ENCODE measurements at regions not wholly inside any gene's neighbourhood (a gene's known extent, or its start where the extent isn't known, plus 50 kb on each side); places are given as distances from the start of the nearest gene placed in this dataset.

DNA sequence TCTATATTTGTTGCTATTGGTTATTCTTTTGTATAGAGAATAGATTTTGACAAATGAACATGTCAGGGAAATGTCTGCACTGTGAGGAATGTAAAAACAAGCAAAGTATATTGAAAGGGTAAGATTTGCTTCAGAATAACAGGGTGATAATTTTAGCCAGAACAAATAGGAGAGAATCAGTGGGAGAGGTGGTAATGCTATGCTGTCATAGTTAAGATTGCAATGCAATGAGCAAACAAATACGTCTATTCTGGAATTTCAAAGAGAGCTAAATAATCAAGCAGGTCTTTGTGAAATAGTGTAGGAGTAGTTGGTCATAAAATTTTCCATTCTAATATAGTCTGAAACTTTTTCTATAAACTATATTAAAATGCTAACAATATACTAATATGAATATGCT is 1478.4 kb downstream of the TECRL start:
- intact Hi-C loops (cut with DNase I; ENCODE audit: low total_unique reads), result no loop called here
- TF ChIP-seq, protein P1, sequence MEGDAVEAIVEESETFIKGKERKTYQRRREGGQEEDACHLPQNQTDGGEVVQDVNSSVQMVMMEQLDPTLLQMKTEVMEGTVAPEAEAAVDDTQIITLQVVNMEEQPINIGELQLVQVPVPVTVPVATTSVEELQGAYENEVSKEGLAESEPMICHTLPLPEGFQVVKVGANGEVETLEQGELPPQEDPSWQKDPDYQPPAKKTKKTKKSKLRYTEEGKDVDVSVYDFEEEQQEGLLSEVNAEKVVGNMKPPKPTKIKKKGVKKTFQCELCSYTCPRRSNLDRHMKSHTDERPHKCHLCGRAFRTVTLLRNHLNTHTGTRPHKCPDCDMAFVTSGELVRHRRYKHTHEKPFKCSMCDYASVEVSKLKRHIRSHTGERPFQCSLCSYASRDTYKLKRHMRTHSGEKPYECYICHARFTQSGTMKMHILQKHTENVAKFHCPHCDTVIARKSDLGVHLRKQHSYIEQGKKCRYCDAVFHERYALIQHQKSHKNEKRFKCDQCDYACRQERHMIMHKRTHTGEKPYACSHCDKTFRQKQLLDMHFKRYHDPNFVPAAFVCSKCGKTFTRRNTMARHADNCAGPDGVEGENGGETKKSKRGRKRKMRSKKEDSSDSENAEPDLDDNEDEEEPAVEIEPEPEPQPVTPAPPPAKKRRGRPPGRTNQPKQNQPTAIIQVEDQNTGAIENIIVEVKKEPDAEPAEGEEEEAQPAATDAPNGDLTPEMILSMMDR (IDR thresholded peaks at IDR 0.05 in 8 of 11, conservative IDR thresholded peaks at IDR 0.05 in 3 of 11), result no peak
- TF ChIP-seq POLR2A (IDR thresholded peaks at IDR 0.05) (no peak), POLR2AphosphoS5 (IDR thresholded peaks at IDR 0.05) (no peak)
- H3K9me3 ChIP-seq, result peaks cover 0 to 14% (median 3%) of the 10 kb centered on the region in 8 donors
- H3K36me3 ChIP-seq, result no peaks in the 10 kb centered on the region
- H3K27ac ChIP-seq, result no peak overlapping the region
- no peak overlapping the region for H3K4me3 ChIP-seq
- DNase-seq, result no peak
- H3K4me1 ChIP-seq, result no peaks in the 10 kb centered on the region
- H3K27me3 ChIP-seq (replicated peaks in 1 of 7), result no peaks in the 10 kb centered on the region
- 67 to 70% methylated on average over 1 of the region's 1 CpG; no CpG with 5 or more reads in 3 of the 5 donors for WGBS, 5 donors

DNA sequence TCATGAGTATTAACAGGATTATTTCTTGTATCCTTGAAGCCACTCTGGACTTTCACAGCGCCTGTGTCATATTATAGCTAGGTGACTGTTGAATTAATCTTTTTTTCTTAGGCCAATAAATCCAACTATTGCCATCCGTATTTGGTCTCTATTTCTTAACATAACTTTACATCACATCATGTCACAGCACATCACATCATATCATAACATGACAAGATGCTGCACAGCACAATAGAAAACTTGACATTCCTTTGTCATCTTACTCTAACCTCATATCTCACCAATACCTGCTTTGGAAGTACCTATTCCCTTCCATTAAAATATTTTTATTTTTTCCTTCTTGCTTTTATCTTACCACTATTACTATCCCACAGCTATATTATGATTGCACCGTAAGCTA is 1480.8 kb downstream of the TECRL start:
- no peaks in the 10 kb centered on the region for H3K4me1 ChIP-seq
- H3K36me3 ChIP-seq, result no peaks in the 10 kb centered on the region
- TF ChIP-seq POLR2A (IDR thresholded peaks at IDR 0.05) (no peak), POLR2AphosphoS5 (IDR thresholded peaks at IDR 0.05) (no peak)
- TF ChIP-seq, protein P1 (IDR thresholded peaks at IDR 0.05 in 8 of 11, conservative IDR thresholded peaks at IDR 0.05 in 3 of 11), result no peak
- H3K27ac ChIP-seq, result no peak overlapping the region
- intact Hi-C loops (cut with DNase I; ENCODE audit: low total_unique reads), result no loop called here
- 54 to 72% (median 62%) methylated on average over 3 of the region's 3 CpGs for WGBS, 5 donors
- H3K27me3 ChIP-seq (replicated peaks in 1 of 7), result no peaks in the 10 kb centered on the region
- no peak for DNase-seq
- no peak overlapping the region for H3K4me3 ChIP-seq
- H3K9me3 ChIP-seq, result peaks cover 0 to 11% (median 0%) of the 10 kb centered on the region in 8 donors

DNA sequence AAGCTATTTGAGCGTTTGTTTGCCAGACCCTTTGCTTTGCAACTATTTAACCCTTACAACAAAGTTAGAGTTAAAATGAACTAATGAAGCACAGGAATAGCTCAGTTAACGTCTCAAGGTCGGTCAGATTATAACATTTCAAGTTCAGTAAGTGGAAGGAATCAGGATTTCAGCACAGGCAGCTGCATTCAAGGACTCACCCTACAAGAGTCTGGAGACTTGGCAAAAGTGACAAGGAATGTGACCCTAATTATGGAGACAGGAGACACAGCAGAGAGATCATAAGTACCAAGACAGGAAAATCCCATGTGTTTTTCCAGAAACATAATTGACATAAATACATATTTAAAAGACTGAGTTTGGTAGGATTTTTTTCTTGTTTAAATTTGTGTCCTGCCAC is 1481.7 kb downstream of the TECRL start:
- Histone ChIP-seq H3K27me3 (replicated peaks in 1 of 7) (no peaks in the 10 kb centered on the region), H3K36me3 (no peaks in the 10 kb centered on the region), H3K4me3 (no peak overlapping the region), H3K27ac (no peak overlapping the region), H3K4me1 (no peaks in the 10 kb centered on the region), H3K9me3 (peaks cover 0 to 8% (median 0%) of the 10 kb centered on the region in 8 donors)
- intact Hi-C loops (cut with DNase I; ENCODE audit: low total_unique reads), result no loop called here
- DNase-seq, result no peak
- no peak for TF ChIP-seq POLR2AphosphoS5 (IDR thresholded peaks at IDR 0.05)
- no peak for TF ChIP-seq POLR2A (IDR thresholded peaks at IDR 0.05)
- TF ChIP-seq, protein P1 (IDR thresholded peaks at IDR 0.05 in 8 of 11, conservative IDR thresholded peaks at IDR 0.05 in 3 of 11), result no peak
- WGBS, 5 donors, result 39 to 64% (median 54%) methylated on average over 3 of the region's 3 CpGs

DNA sequence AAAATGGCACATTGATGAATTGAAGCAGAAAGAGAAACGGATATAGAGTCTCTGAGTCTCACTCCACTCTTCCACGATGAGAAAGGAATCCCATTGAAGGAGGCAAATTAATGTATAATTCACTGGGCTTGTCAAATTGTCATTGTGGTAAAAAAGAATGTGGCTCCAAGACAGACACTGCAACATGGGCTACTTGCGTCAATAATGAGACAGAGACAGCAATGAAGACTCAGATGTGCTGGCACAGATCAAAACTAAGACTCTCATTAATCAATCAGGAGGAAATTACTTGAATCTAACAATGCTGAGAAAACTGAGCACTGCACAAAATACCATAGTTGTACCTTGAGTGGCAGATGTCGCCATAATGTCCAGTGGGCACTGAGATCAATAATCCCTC is 1485.5 kb downstream of the TECRL start:
- 75 to 86% (median 81%) methylated on average over 4 of the region's 4 CpGs for WGBS, 5 donors
- H3K4me1 ChIP-seq, result no peaks in the 10 kb centered on the region
- H3K4me3 ChIP-seq, result no peak overlapping the region
- DNase-seq, result no peak
- H3K9me3 ChIP-seq, result peaks cover 0 to 8% (median 0%) of the 10 kb centered on the region in 8 donors
- no peaks in the 10 kb centered on the region for H3K36me3 ChIP-seq
- intact Hi-C loops (cut with DNase I; ENCODE audit: low total_unique reads), result no loop called here
- TF ChIP-seq, protein P1 (IDR thresholded peaks at IDR 0.05 in 8 of 11, conservative IDR thresholded peaks at IDR 0.05 in 3 of 11), result no peak
- TF ChIP-seq POLR2AphosphoS5 (IDR thresholded peaks at IDR 0.05) (no peak), POLR2A (IDR thresholded peaks at IDR 0.05) (no peak)
- no peaks in the 10 kb centered on the region for H3K27me3 ChIP-seq (replicated peaks in 1 of 7)
- H3K27ac ChIP-seq, result no peak overlapping the region
